ENCODE measurements at regions not wholly inside any gene's neighbourhood (a gene's known extent, or its start where the extent isn't known, plus 50 kb on each side); places are given as distances from the start of the nearest gene placed in this dataset.

DNA sequence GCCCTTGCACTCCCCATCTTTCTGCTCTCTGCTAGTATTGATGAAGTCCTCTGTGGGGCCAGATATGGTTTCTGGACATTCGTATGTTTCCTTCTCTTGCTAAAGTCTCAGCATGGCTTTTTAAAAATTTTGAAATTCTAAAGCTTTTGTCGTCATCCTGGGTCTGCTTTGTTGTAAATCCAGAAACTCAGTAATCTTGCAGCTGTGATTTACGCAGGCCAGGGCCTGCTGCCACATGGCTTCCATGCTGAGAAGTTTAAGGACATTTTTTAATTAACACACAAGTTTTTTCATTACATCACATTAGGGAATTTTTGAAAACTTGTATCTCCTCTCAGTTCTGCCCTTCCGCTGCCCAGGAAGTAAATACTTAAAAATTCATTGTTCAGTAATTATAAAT is 686.1 kb upstream of the IGFBP3 start (continued):
- TF ChIP-seq ZNF114 (CRISPR knock-in tag; IDR thresholded peaks at IDR 0.05) (no peak), STAT1 (IDR thresholded peaks at IDR 0.05; ENCODE audit: unreplicated experiment) (no peak), JUNB (IDR thresholded peaks at IDR 0.05; ENCODE audit: unreplicated experiment) (no peak)

DNA sequence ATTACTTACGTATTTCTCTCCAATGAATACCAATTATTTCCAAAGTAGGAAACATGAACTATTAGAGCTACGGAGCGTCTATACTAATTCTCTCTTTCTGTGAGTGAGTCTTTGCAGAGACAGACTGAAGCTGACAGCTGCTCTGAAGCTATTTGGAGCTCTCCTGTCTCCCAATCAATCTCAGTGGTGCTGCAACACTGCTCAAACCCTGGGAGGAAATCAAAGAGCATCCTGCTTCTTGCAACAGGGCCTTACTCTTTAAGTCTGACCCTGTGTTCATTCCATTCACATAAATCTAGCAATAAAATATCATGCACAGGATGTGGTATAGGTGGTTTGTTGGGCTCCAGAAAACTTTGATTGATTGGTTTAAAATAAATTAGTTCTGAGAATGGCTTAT is 685.7 kb upstream of the IGFBP3 start:
- H3K4me1 Mint-ChIP-seq = no peaks in the 10 kb centered on the region
- no peaks in the 10 kb centered on the region for H3K4me1 ChIP-seq (ENCODE audit: insufficient read depth)
- no peaks in the 10 kb centered on the region for H3K9me3 Mint-ChIP-seq
- H3K36me3 ChIP-seq (ENCODE audit: insufficient read depth) = no peaks in the 10 kb centered on the region
- no peak overlapping the region for H3K4me3 Mint-ChIP-seq
- no peaks in the 10 kb centered on the region for H3K9me2 ChIP-seq (ENCODE audit: insufficient read depth)
- no peak overlapping the region for H3K27ac ChIP-seq (ENCODE audit: low read depth)
- TF ChIP-seq CREB1 (CRISPR knock-in tag; IDR thresholded peaks at IDR 0.05; ENCODE audit: low read depth) = no peak
- TF ChIP-seq, protein P1, sequence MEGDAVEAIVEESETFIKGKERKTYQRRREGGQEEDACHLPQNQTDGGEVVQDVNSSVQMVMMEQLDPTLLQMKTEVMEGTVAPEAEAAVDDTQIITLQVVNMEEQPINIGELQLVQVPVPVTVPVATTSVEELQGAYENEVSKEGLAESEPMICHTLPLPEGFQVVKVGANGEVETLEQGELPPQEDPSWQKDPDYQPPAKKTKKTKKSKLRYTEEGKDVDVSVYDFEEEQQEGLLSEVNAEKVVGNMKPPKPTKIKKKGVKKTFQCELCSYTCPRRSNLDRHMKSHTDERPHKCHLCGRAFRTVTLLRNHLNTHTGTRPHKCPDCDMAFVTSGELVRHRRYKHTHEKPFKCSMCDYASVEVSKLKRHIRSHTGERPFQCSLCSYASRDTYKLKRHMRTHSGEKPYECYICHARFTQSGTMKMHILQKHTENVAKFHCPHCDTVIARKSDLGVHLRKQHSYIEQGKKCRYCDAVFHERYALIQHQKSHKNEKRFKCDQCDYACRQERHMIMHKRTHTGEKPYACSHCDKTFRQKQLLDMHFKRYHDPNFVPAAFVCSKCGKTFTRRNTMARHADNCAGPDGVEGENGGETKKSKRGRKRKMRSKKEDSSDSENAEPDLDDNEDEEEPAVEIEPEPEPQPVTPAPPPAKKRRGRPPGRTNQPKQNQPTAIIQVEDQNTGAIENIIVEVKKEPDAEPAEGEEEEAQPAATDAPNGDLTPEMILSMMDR (conservative IDR thresholded peaks at IDR 0.05; ENCODE audit: low read depth in 2 of 2) = no peak
- TF ChIP-seq EZH2phosphoT487 (IDR thresholded peaks at IDR 0.05; ENCODE audit: unreplicated experiment) = no peak
- no peak for TF ChIP-seq ZNF114 (CRISPR knock-in tag; IDR thresholded peaks at IDR 0.05)
- no peak for TF ChIP-seq POLR2AphosphoS5 (IDR thresholded peaks at IDR 0.05; ENCODE audit: low read depth)
- TF ChIP-seq, protein P2, sequence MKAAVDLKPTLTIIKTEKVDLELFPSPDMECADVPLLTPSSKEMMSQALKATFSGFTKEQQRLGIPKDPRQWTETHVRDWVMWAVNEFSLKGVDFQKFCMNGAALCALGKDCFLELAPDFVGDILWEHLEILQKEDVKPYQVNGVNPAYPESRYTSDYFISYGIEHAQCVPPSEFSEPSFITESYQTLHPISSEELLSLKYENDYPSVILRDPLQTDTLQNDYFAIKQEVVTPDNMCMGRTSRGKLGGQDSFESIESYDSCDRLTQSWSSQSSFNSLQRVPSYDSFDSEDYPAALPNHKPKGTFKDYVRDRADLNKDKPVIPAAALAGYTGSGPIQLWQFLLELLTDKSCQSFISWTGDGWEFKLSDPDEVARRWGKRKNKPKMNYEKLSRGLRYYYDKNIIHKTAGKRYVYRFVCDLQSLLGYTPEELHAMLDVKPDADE (IDR thresholded peaks at IDR 0.05) = no peak
- TF ChIP-seq, protein P3, sequence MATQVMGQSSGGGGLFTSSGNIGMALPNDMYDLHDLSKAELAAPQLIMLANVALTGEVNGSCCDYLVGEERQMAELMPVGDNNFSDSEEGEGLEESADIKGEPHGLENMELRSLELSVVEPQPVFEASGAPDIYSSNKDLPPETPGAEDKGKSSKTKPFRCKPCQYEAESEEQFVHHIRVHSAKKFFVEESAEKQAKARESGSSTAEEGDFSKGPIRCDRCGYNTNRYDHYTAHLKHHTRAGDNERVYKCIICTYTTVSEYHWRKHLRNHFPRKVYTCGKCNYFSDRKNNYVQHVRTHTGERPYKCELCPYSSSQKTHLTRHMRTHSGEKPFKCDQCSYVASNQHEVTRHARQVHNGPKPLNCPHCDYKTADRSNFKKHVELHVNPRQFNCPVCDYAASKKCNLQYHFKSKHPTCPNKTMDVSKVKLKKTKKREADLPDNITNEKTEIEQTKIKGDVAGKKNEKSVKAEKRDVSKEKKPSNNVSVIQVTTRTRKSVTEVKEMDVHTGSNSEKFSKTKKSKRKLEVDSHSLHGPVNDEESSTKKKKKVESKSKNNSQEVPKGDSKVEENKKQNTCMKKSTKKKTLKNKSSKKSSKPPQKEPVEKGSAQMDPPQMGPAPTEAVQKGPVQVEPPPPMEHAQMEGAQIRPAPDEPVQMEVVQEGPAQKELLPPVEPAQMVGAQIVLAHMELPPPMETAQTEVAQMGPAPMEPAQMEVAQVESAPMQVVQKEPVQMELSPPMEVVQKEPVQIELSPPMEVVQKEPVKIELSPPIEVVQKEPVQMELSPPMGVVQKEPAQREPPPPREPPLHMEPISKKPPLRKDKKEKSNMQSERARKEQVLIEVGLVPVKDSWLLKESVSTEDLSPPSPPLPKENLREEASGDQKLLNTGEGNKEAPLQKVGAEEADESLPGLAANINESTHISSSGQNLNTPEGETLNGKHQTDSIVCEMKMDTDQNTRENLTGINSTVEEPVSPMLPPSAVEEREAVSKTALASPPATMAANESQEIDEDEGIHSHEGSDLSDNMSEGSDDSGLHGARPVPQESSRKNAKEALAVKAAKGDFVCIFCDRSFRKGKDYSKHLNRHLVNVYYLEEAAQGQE (IDR thresholded peaks at IDR 0.05; ENCODE audit: unreplicated experiment) = no peak
- no peak for TF ChIP-seq JUNB (IDR thresholded peaks at IDR 0.05; ENCODE audit: unreplicated experiment)
- no peak for TF ChIP-seq STAT1 (IDR thresholded peaks at IDR 0.05; ENCODE audit: unreplicated experiment)
- no peak for TF ChIP-seq ZNF331 (CRISPR knock-in tag; IDR thresholded peaks at IDR 0.05; ENCODE audit: low read depth)
- TF ChIP-seq NANOG (IDR thresholded peaks at IDR 0.05; ENCODE audit: borderline replicate concordance) = no peak
- TF ChIP-seq EZH2 (IDR thresholded peaks at IDR 0.05; ENCODE audit: low read depth, unreplicated experiment) = no peak
- TF ChIP-seq, protein P4, sequence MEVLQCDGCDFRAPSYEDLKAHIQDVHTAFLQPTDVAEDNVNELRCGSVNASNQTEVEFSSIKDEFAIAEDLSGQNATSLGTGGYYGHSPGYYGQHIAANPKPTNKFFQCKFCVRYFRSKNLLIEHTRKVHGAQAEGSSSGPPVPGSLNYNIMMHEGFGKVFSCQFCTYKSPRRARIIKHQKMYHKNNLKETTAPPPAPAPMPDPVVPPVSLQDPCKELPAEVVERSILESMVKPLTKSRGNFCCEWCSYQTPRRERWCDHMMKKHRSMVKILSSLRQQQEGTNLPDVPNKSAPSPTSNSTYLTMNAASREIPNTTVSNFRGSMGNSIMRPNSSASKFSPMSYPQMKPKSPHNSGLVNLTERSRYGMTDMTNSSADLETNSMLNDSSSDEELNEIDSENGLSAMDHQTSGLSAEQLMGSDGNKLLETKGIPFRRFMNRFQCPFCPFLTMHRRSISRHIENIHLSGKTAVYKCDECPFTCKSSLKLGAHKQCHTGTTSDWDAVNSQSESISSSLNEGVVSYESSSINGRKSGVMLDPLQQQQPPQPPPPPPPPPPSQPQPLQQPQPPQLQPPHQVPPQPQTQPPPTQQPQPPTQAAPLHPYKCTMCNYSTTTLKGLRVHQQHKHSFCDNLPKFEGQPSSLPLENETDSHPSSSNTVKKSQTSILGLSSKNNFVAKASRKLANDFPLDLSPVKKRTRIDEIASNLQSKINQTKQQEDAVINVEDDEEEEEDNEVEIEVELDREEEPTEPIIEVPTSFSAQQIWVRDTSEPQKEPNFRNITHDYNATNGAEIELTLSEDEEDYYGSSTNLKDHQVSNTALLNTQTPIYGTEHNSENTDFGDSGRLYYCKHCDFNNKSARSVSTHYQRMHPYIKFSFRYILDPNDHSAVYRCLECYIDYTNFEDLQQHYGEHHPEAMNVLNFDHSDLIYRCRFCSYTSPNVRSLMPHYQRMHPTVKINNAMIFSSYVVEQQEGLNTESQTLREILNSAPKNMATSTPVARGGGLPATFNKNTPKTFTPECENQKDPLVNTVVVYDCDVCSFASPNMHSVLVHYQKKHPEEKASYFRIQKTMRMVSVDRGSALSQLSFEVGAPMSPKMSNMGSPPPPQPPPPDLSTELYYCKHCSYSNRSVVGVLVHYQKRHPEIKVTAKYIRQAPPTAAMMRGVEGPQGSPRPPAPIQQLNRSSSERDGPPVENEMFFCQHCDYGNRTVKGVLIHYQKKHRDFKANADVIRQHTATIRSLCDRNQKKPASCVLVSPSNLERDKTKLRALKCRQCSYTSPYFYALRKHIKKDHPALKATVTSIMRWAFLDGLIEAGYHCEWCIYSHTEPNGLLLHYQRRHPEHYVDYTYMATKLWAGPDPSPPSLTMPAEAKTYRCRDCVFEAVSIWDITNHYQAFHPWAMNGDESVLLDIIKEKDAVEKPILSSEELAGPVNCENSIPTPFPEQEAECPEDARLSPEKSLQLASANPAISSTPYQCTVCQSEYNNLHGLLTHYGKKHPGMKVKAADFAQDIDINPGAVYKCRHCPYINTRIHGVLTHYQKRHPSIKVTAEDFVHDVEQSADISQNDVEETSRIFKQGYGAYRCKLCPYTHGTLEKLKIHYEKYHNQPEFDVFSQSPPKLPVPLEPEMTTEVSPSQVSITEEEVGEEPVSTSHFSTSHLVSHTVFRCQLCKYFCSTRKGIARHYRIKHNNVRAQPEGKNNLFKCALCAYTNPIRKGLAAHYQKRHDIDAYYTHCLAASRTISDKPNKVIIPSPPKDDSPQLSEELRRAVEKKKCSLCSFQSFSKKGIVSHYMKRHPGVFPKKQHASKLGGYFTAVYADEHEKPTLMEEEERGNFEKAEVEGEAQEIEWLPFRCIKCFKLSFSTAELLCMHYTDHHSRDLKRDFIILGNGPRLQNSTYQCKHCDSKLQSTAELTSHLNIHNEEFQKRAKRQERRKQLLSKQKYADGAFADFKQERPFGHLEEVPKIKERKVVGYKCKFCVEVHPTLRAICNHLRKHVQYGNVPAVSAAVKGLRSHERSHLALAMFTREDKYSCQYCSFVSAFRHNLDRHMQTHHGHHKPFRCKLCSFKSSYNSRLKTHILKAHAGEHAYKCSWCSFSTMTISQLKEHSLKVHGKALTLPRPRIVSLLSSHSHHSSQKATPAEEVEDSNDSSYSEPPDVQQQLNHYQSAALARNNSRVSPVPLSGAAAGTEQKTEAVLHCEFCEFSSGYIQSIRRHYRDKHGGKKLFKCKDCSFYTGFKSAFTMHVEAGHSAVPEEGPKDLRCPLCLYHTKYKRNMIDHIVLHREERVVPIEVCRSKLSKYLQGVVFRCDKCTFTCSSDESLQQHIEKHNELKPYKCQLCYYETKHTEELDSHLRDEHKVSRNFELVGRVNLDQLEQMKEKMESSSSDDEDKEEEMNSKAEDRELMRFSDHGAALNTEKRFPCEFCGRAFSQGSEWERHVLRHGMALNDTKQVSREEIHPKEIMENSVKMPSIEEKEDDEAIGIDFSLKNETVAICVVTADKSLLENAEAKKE (CRISPR knock-in tag; IDR thresholded peaks at IDR 0.05) = no peak
- no peaks in the 10 kb centered on the region for H4K20me1 ChIP-seq (replicated peaks; ENCODE audit: insufficient read depth)
- no peak overlapping the region for H3K4me3 ChIP-seq
- H3F3A ChIP-seq (replicated peaks; ENCODE audit: low read depth) = no peaks in the 10 kb centered on the region
- H3K4me2 ChIP-seq = no peak overlapping the region
- H3K27me3 ChIP-seq (ENCODE audit: insufficient read depth) = no peaks in the 10 kb centered on the region
- DNase-seq (ENCODE audit: low spot score) (no peak), ATAC-seq (no peak)
- no peaks in the 10 kb centered on the region for H3K36me3 Mint-ChIP-seq (ENCODE audit: low read depth)
- H3K27me3 Mint-ChIP-seq (ENCODE audit: insufficient read depth, low read depth, poor library complexity) = no peaks in the 10 kb centered on the region
- H2AFZ ChIP-seq = no peak overlapping the region
- no peak overlapping the region for H3K27ac Mint-ChIP-seq
- H3K79me2 ChIP-seq (replicated peaks; ENCODE audit: insufficient read depth) = no peaks in the 10 kb centered on the region
